NCI-H345 treated with DMSO at 0.1 percent for 48 hours (cell line): ENCODE measurements at regions not wholly inside any gene's neighbourhood (a gene's known extent, or its start where the extent isn't known, plus 50 kb on each side); places are given as distances from the start of the nearest gene placed in this dataset.
A peak's percentile ranks its signal among the peaks of the same experiment; 100 is the strongest.

ENCODE experiments used
- DNase-seq: peaks from one replicate; lab custom pipeline; 2025; ENCODE audit not compliant: unreplicated experiment; lab: John Stamatoyannopoulos, UW

- peak; percentile 54 for DNase-seq
These were observed 260.5 kb downstream of the CCDC85A start for GRCh38 chr2:56444339-56444738.

GRCh38 chr2:56448403-56449001 is 264.7 kb downstream of the CCDC85A start:
- no peak for DNase-seq

- DNase-seq, result no peak
These were observed 265.2 kb downstream of the CCDC85A start for GRCh38 chr2:56449002-56449431.

- DNase-seq, result no peak
These were observed 265.7 kb downstream of the CCDC85A start for GRCh38 chr2:56449449-56449860.

- no peak for DNase-seq
These were observed 266.3 kb downstream of the CCDC85A start for GRCh38 chr2:56450047-56450446.

- no peak for DNase-seq
These were observed 267.0 kb downstream of the CCDC85A start for GRCh38 chr2:56450772-56451171.

- no peak for DNase-seq
These were observed 271.9 kb downstream of the CCDC85A start for GRCh38 chr2:56455642-56456041.

- no peak for DNase-seq
These were observed 273.0 kb downstream of the CCDC85A start for GRCh38 chr2:56456791-56457190.

GRCh38 chr2:56460508-56460907 is 276.7 kb downstream of the CCDC85A start:
- no peak for DNase-seq

GRCh38 chr2:56464066-56464465 is 280.3 kb downstream of the CCDC85A start:
- DNase-seq, result no peak

GRCh38 chr2:56464613-56465012 is 280.8 kb downstream of the CCDC85A start:
- no peak for DNase-seq

- DNase-seq, result no peak
These were observed 281.7 kb downstream of the CCDC85A start for GRCh38 chr2:56465491-56465890.

- DNase-seq, result no peak
These were observed 289.7 kb downstream of the CCDC85A start for GRCh38 chr2:56473524-56473923.

- DNase-seq, result peak; percentile 80
These were observed 290.8 kb downstream of the CCDC85A start for GRCh38 chr2:56474412-56475158.

- no peak for DNase-seq
These were observed 291.4 kb downstream of the CCDC85A start for GRCh38 chr2:56475191-56475590.

- no peak for DNase-seq
These were observed 292.8 kb downstream of the CCDC85A start for GRCh38 chr2:56476509-56477071.

- no peak for DNase-seq
These were observed 294.2 kb downstream of the CCDC85A start for GRCh38 chr2:56478027-56478426.

- no peak for DNase-seq
These were observed 299.3 kb downstream of the CCDC85A start for GRCh38 chr2:56483081-56483480.

GRCh38 chr2:56484906-56485305 is 301.1 kb downstream of the CCDC85A start:
- no peak for DNase-seq

- DNase-seq, result no peak
These were observed 316.5 kb downstream of the CCDC85A start for GRCh38 chr2:56500317-56500716.

GRCh38 chr2:56502616-56503015 is 318.8 kb downstream of the CCDC85A start:
- no peak for DNase-seq

GRCh38 chr2:56505885-56506284 is 322.1 kb downstream of the CCDC85A start:
- DNase-seq, result no peak
